OCI-LY3 (cell line): ENCODE measurements at regions not wholly inside any gene's neighbourhood (a gene's known extent, or its start where the extent isn't known, plus 50 kb on each side); places are given as distances from the start of the nearest gene placed in this dataset.

Experiments
- H2AFZ ChIP-seq: fragments of 200-600, 300-600 bp; shearing (Covaris generic); 2 replicates; pipeline ENCODE4 v1.6.0; 2014; ENCODE audit warnings: antibody characterized with exemption, low read depth, low read length
- H3K27ac ChIP-seq: fragments of 200-600, 300-600 bp; sonication (generic); 2 replicates; pipeline ENCODE4 v1.5.1; 2014; ENCODE audit warnings: mild to moderate bottlenecking, low read length, moderate library complexity, mixed read lengths
- H3K27me3 ChIP-seq: fragments of 200-600, 300-600 bp; sonication (generic); 2 replicates; pipeline ENCODE4 v1.6.1; 2014; ENCODE audit warnings: low read depth, low read length, mixed read lengths
- H3K36me3 ChIP-seq: fragments of 200-600, 300-600 bp; sonication (generic); replicated peaks from 2 replicates; pipeline ENCODE3; 2014; ENCODE audit warnings: low read depth, low read length, mixed read lengths
- H3K4me1 ChIP-seq: fragments of 300-600, 200-600 bp; sonication (generic); 2 replicates; pipeline ENCODE4 v1.6.1; 2014; ENCODE audit warnings: low read length, mixed read lengths
- H3K4me2 ChIP-seq: fragments of 200-600, 300-600 bp; sonication (generic); 2 replicates; pipeline ENCODE4 v1.6.1; 2014; ENCODE audit warnings: low read length, mixed read lengths
- H3K4me3 ChIP-seq: fragments of 300-600, 200-600 bp; sonication (generic); 2 replicates; pipeline ENCODE4 v1.5.1; 2014; ENCODE audit warnings: antibody characterized with exemption, mild to moderate bottlenecking, low read length, moderate library complexity
- H3K79me2 ChIP-seq: fragments of 300-600, 200-600 bp; shearing (Covaris generic); 2 replicates; pipeline ENCODE4 v1.6.1; 2014; ENCODE audit warnings: mild to moderate bottlenecking, low read length, mixed read lengths
- H3K9ac ChIP-seq: fragments of 300-600, 200-600 bp; shearing (Covaris generic); 2 replicates; pipeline ENCODE4 v1.6.0; 2014; ENCODE audit warnings: mild to moderate bottlenecking, low read length, moderate library complexity
- H3K9me3 ChIP-seq: fragments of 200-600, 300-600 bp; shearing (Covaris generic); 2 replicates; pipeline ENCODE4 v1.6.1; 2014; ENCODE audit warnings: low read length, mixed read lengths; ENCODE audit not compliant: insufficient read depth
- H4K20me1 ChIP-seq: fragments of 200-600, 300-600 bp; sonication (generic); 2 replicates; pipeline ENCODE4 v1.6.1; 2016; ENCODE audit warnings: low read length, mixed read lengths; ENCODE audit not compliant: insufficient read depth
- EZH2phosphoT487 ChIP-seq: fragments of 200-600 bp; shearing (Covaris generic); IDR thresholded peaks from 2 replicates; pipeline ENCODE4 v1.6.1; 2018; ENCODE audit warnings: antibody characterized with exemption, mixed run types, low read depth
- TF ChIP-seq, protein P1 (sequence below): fragments of 200-600, 300-600 bp; sonication (generic); IDR thresholded peaks from 2 replicates; pipeline ENCODE4 v1.5.1; 2014; ENCODE audit warnings: antibody characterized with exemption, low read length, low read depth

DNA sequence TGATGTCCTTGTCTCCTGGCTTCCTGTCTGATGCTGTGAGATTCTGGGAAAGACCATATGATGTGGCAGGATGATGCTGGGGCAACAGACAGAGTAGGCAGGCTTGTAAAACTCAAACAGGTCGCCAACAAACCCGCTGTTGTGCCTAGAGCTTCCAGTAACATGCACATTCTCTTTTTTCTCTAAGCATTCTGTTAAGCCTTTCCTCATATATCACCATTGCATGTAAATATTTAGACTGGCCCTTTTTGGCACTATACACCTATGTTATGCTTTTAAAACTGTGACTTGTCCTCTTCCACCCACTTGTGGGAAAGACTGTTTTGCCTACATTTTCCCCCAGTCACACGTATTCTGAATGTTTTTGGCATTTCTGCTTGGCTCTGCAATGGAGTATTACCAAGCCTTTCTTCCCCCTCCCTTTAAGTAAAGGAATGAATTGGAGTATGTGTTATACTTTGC lies 250.4 kb upstream of the TANK start:
- Histone ChIP-seq H3K27me3 (no peaks in the 10 kb centered on the region), H4K20me1 (no peaks in the 10 kb centered on the region), H2AFZ (no peak overlapping the region), H3K4me3 (no peak overlapping the region), H3K27ac (no peak overlapping the region), H3K9ac (no peak overlapping the region), H3K36me3 (no peaks in the 10 kb centered on the region), H3K4me2 (no peak overlapping the region), H3K4me1 (no peaks in the 10 kb centered on the region), H3K79me2 (no peaks in the 10 kb centered on the region), H3K9me3 (no peaks in the 10 kb centered on the region)
- no peak for TF ChIP-seq EZH2phosphoT487
- TF ChIP-seq, protein P1, sequence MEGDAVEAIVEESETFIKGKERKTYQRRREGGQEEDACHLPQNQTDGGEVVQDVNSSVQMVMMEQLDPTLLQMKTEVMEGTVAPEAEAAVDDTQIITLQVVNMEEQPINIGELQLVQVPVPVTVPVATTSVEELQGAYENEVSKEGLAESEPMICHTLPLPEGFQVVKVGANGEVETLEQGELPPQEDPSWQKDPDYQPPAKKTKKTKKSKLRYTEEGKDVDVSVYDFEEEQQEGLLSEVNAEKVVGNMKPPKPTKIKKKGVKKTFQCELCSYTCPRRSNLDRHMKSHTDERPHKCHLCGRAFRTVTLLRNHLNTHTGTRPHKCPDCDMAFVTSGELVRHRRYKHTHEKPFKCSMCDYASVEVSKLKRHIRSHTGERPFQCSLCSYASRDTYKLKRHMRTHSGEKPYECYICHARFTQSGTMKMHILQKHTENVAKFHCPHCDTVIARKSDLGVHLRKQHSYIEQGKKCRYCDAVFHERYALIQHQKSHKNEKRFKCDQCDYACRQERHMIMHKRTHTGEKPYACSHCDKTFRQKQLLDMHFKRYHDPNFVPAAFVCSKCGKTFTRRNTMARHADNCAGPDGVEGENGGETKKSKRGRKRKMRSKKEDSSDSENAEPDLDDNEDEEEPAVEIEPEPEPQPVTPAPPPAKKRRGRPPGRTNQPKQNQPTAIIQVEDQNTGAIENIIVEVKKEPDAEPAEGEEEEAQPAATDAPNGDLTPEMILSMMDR: no peak

DNA sequence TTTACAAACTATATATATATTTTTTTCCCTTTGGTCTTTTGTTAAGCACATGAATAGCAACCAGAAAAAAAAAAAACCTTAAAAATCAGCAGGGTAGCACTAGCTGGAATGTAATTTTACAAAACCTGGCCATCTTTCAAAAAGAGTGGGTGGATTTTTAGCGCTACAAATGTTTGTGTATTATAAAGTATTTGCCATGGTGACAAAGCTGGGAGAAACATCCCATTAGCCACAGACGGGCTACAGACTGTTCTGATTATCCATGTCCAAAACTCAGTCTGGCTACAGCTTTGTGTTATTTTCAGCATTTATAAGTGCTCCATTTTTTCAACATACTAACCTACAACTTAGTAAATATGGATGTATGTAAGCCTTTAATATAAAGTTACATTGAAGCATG lies 249.5 kb upstream of the TANK start:
- Histone ChIP-seq H2AFZ (no peak overlapping the region), H4K20me1 (no peaks in the 10 kb centered on the region), H3K9ac (no peak overlapping the region), H3K4me3 (no peak overlapping the region), H3K27me3 (no peaks in the 10 kb centered on the region), H3K4me2 (no peak overlapping the region), H3K9me3 (no peaks in the 10 kb centered on the region), H3K36me3 (no peaks in the 10 kb centered on the region), H3K79me2 (no peaks in the 10 kb centered on the region), H3K4me1 (no peaks in the 10 kb centered on the region), H3K27ac (no peak overlapping the region)
- TF ChIP-seq EZH2phosphoT487: no peak
- TF ChIP-seq, protein P1: no peak

DNA sequence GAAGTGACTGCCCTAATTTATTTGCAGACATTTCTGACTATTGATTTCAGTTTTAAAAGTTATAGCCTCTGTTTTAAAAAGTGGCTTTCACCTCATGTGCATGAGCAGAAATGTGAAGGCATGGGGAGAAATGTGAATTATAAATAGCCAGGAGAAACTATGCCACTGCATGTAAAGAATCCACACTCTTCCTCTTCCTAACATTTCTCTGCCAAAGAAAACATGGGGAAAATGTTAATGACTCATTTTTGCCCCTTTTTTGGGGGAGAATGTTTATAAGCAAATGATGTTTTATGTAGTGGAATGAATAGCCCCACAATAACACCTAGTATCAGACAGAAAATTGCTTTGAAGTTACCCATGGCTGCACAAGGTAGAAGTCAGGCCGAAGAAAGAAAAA lies 249.0 kb upstream of the TANK start:
- no peaks in the 10 kb centered on the region for H3K9me3 ChIP-seq
- no peak overlapping the region for H3K27ac ChIP-seq
- no peaks in the 10 kb centered on the region for H3K79me2 ChIP-seq
- no peak overlapping the region for H3K4me3 ChIP-seq
- H3K27me3 ChIP-seq: no peaks in the 10 kb centered on the region
- H3K4me2 ChIP-seq: no peak overlapping the region
- H3K36me3 ChIP-seq: no peaks in the 10 kb centered on the region
- no peaks in the 10 kb centered on the region for H4K20me1 ChIP-seq
- H3K4me1 ChIP-seq: no peaks in the 10 kb centered on the region
- H2AFZ ChIP-seq: no peak overlapping the region
- no peak for TF ChIP-seq EZH2phosphoT487
- TF ChIP-seq, protein P1: no peak
- no peak overlapping the region for H3K9ac ChIP-seq

DNA sequence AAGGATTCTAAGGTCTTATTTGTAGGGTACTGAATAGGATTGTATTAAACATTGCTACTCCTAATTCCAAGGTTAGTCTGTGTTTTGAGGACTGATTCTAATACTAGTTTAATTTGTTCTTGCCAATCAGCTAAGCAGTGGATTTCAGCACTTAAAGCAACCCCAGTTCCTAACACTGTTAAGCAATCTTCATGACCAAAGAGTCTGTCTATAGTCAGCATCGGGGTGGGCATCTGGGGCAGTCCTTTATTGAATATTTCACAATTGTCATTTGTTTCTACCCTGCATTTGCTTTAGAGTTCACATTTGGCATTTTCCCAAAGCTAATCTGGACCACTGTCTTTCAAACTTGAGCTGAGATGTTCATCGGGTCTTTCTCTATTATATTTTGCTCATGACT lies 248.0 kb upstream of the TANK start:
- no peak overlapping the region for H3K9ac ChIP-seq
- H3K4me2 ChIP-seq: no peak overlapping the region
- H3K9me3 ChIP-seq: no peaks in the 10 kb centered on the region
- no peaks in the 10 kb centered on the region for H3K79me2 ChIP-seq
- no peaks in the 10 kb centered on the region for H4K20me1 ChIP-seq
- no peak overlapping the region for H3K4me3 ChIP-seq
- H3K27me3 ChIP-seq: no peaks in the 10 kb centered on the region
- H3K4me1 ChIP-seq: no peaks in the 10 kb centered on the region
- H2AFZ ChIP-seq: no peak overlapping the region
- TF ChIP-seq EZH2phosphoT487: no peak
- TF ChIP-seq, protein P1: no peak
- no peaks in the 10 kb centered on the region for H3K36me3 ChIP-seq
- no peak overlapping the region for H3K27ac ChIP-seq
